ENCODE measurements at regions not wholly inside any gene's neighbourhood (a gene's known extent, or its start where the extent isn't known, plus 50 kb on each side); places are given as distances from the start of the nearest gene placed in this dataset.
"Not testable (repeated sequence)": the region's sequence is repeated elsewhere in the genome, so short reads cannot be mapped to it uniquely, and the experiment has no call there.

GRCh38 chr6:43998592-43999243 is 128.5 kb downstream of the MRPL14 start:
- H3K36me3 ChIP-seq (ENCODE audit: control insufficient read depth, insufficient read depth, low read length); DNase-seq; H3K9me3 ChIP-seq (ENCODE audit: control insufficient read depth, low read length); H3K4me3 ChIP-seq (ENCODE audit: insufficient read depth, low read depth, low read length, poor library complexity, severe bottlenecking); H3K27ac ChIP-seq (ENCODE audit: insufficient read depth, low read length, poor library complexity, severe bottlenecking): not testable (repeated sequence)
- Histone ChIP-seq H3K4me1 (ENCODE audit: control insufficient read depth, insufficient read depth, low read length, poor library complexity, severe bottlenecking) (peaks cover 15% of the 10 kb centered on the region), H3K27me3 (replicated peaks; ENCODE audit: control insufficient read depth, insufficient read depth, low read length, poor library complexity, severe bottlenecking) (peaks cover 23% of the 10 kb centered on the region)

- H3K27ac ChIP-seq (ENCODE audit: insufficient read depth, low read length, poor library complexity, severe bottlenecking); H3K36me3 ChIP-seq (ENCODE audit: control insufficient read depth, insufficient read depth, low read length); H3K4me3 ChIP-seq (ENCODE audit: insufficient read depth, low read depth, low read length, poor library complexity, severe bottlenecking); DNase-seq; H3K9me3 ChIP-seq (ENCODE audit: control insufficient read depth, low read length): not testable (repeated sequence)
- Histone ChIP-seq H3K27me3 (replicated peaks; ENCODE audit: control insufficient read depth, insufficient read depth, low read length, poor library complexity, severe bottlenecking) (peaks cover 18% of the 10 kb centered on the region), H3K4me1 (ENCODE audit: control insufficient read depth, insufficient read depth, low read length, poor library complexity, severe bottlenecking) (peaks cover 10% of the 10 kb centered on the region)
Measured at GRCh38 chr6:43997990-43998585, 129.2 kb downstream of the MRPL14 start.

GRCh38 chr6:43997345-43997677 is 129.9 kb downstream of the MRPL14 start:
- peaks cover 10% of the 10 kb centered on the region for H3K27me3 ChIP-seq (replicated peaks; ENCODE audit: control insufficient read depth, insufficient read depth, low read length, poor library complexity, severe bottlenecking)

GRCh38 chr6:43996618-43997344 is 130.5 kb downstream of the MRPL14 start:
- DNase-seq = no peak
- H3K27me3 ChIP-seq (replicated peaks; ENCODE audit: control insufficient read depth, insufficient read depth, low read length, poor library complexity, severe bottlenecking) = peaks cover 6% of the 10 kb centered on the region
- H3K36me3 ChIP-seq (ENCODE audit: control insufficient read depth, insufficient read depth, low read length) = no peaks in the 10 kb centered on the region
- no peaks in the 10 kb centered on the region for H3K9me3 ChIP-seq (ENCODE audit: control insufficient read depth, low read length)
- H3K4me1 ChIP-seq (ENCODE audit: control insufficient read depth, insufficient read depth, low read length, poor library complexity, severe bottlenecking) = peaks cover under 1% of the 10 kb centered on the region
- H3K27ac ChIP-seq (ENCODE audit: insufficient read depth, low read length, poor library complexity, severe bottlenecking) = no peak overlapping the region
- no peak overlapping the region for H3K4me3 ChIP-seq (ENCODE audit: insufficient read depth, low read depth, low read length, poor library complexity, severe bottlenecking)

More at GRCh38 chr6:43997345-43997677, 129.9 kb downstream of the MRPL14 start:
- H3K4me1 ChIP-seq (ENCODE audit: control insufficient read depth, insufficient read depth, low read length, poor library complexity, severe bottlenecking) = peaks cover 5% of the 10 kb centered on the region
- DNase-seq = no peak
- no peak overlapping the region for H3K27ac ChIP-seq (ENCODE audit: insufficient read depth, low read length, poor library complexity, severe bottlenecking)
- no peaks in the 10 kb centered on the region for H3K36me3 ChIP-seq (ENCODE audit: control insufficient read depth, insufficient read depth, low read length)
- no peak overlapping the region for H3K4me3 ChIP-seq (ENCODE audit: insufficient read depth, low read depth, low read length, poor library complexity, severe bottlenecking)
- no peaks in the 10 kb centered on the region for H3K9me3 ChIP-seq (ENCODE audit: control insufficient read depth, low read length)

GRCh38 chr6:43995137-43995536 is 132.1 kb downstream of the MRPL14 start:
- H3K27me3 ChIP-seq (replicated peaks; ENCODE audit: control insufficient read depth, insufficient read depth, low read length, poor library complexity, severe bottlenecking) = no peaks in the 10 kb centered on the region
- H3K27ac ChIP-seq (ENCODE audit: insufficient read depth, low read length, poor library complexity, severe bottlenecking) = no peak overlapping the region
- no peaks in the 10 kb centered on the region for H3K9me3 ChIP-seq (ENCODE audit: control insufficient read depth, low read length)
- H3K4me1 ChIP-seq (ENCODE audit: control insufficient read depth, insufficient read depth, low read length, poor library complexity, severe bottlenecking) = no peaks in the 10 kb centered on the region
- no peaks in the 10 kb centered on the region for H3K36me3 ChIP-seq (ENCODE audit: control insufficient read depth, insufficient read depth, low read length)
- H3K4me3 ChIP-seq (ENCODE audit: insufficient read depth, low read depth, low read length, poor library complexity, severe bottlenecking) = no peak overlapping the region
- DNase-seq = no peak

- Histone ChIP-seq H3K9me3 (ENCODE audit: control insufficient read depth, low read length) (no peaks in the 10 kb centered on the region), H3K27me3 (replicated peaks; ENCODE audit: control insufficient read depth, insufficient read depth, low read length, poor library complexity, severe bottlenecking) (no peaks in the 10 kb centered on the region), H3K4me1 (ENCODE audit: control insufficient read depth, insufficient read depth, low read length, poor library complexity, severe bottlenecking) (no peaks in the 10 kb centered on the region), H3K4me3 (ENCODE audit: insufficient read depth, low read depth, low read length, poor library complexity, severe bottlenecking) (no peak overlapping the region), H3K36me3 (ENCODE audit: control insufficient read depth, insufficient read depth, low read length) (no peaks in the 10 kb centered on the region), H3K27ac (ENCODE audit: insufficient read depth, low read length, poor library complexity, severe bottlenecking) (no peak overlapping the region)
- DNase-seq = no peak
Measured at GRCh38 chr6:43993881-43994523, 133.2 kb downstream of the MRPL14 start.

GRCh38 chr6:43992783-43993644 is 134.2 kb downstream of the MRPL14 start:
- no peaks in the 10 kb centered on the region for H3K36me3 ChIP-seq (ENCODE audit: control insufficient read depth, insufficient read depth, low read length)
- no peak overlapping the region for H3K27ac ChIP-seq (ENCODE audit: insufficient read depth, low read length, poor library complexity, severe bottlenecking)
- DNase-seq = no peak
- H3K27me3 ChIP-seq (replicated peaks; ENCODE audit: control insufficient read depth, insufficient read depth, low read length, poor library complexity, severe bottlenecking) = no peaks in the 10 kb centered on the region
- H3K4me3 ChIP-seq (ENCODE audit: insufficient read depth, low read depth, low read length, poor library complexity, severe bottlenecking) = no peak overlapping the region
- H3K9me3 ChIP-seq (ENCODE audit: control insufficient read depth, low read length) = no peaks in the 10 kb centered on the region
- no peaks in the 10 kb centered on the region for H3K4me1 ChIP-seq (ENCODE audit: control insufficient read depth, insufficient read depth, low read length, poor library complexity, severe bottlenecking)

- H3K27ac ChIP-seq (ENCODE audit: insufficient read depth, low read length, poor library complexity, severe bottlenecking) = no peak overlapping the region
- no peaks in the 10 kb centered on the region for H3K36me3 ChIP-seq (ENCODE audit: control insufficient read depth, insufficient read depth, low read length)
- DNase-seq = no peak
- no peaks in the 10 kb centered on the region for H3K4me1 ChIP-seq (ENCODE audit: control insufficient read depth, insufficient read depth, low read length, poor library complexity, severe bottlenecking)
- H3K4me3 ChIP-seq (ENCODE audit: insufficient read depth, low read depth, low read length, poor library complexity, severe bottlenecking) = no peak overlapping the region
- no peaks in the 10 kb centered on the region for H3K27me3 ChIP-seq (replicated peaks; ENCODE audit: control insufficient read depth, insufficient read depth, low read length, poor library complexity, severe bottlenecking)
- H3K9me3 ChIP-seq (ENCODE audit: control insufficient read depth, low read length) = no peaks in the 10 kb centered on the region
Measured at GRCh38 chr6:43992126-43992663, 135.1 kb downstream of the MRPL14 start.

Data from effector memory CD4-positive, alpha-beta T cell (primary cell).